GM12892 (cell line): ENCODE measurements at regions not wholly inside any gene's neighbourhood (a gene's known extent, or its start where the extent isn't known, plus 50 kb on each side); places are given as distances from the start of the nearest gene placed in this dataset.

Experiments used
- POLR2A ChIP-seq: IDR thresholded peaks from 2 replicates; pipeline ENCODE4 v1.6.1; 2011; ENCODE audit warnings: low read depth, low read length, control low read depth
- POLR2AphosphoS5 ChIP-seq: IDR thresholded peaks from 2 replicates; pipeline ENCODE4 v1.6.1; 2011; ENCODE audit warnings: low read depth, low read length, control low read depth

GRCh38 chr9:80789831-80790230 lies 899.5 kb downstream of the TLE1 start:
- TF ChIP-seq POLR2AphosphoS5 (no peak), POLR2A (no peak)
